ENCODE measurements at regions not wholly inside any gene's neighbourhood (a gene's known extent, or its start where the extent isn't known, plus 50 kb on each side); places are given as distances from the start of the nearest gene placed in this dataset.
A peak's percentile ranks its signal among the peaks of the same experiment; 100 is the strongest.
"Not testable (repeated sequence)": the region's sequence is repeated elsewhere in the genome, so short reads cannot be mapped to it uniquely, and the experiment has no call there.

DNA sequence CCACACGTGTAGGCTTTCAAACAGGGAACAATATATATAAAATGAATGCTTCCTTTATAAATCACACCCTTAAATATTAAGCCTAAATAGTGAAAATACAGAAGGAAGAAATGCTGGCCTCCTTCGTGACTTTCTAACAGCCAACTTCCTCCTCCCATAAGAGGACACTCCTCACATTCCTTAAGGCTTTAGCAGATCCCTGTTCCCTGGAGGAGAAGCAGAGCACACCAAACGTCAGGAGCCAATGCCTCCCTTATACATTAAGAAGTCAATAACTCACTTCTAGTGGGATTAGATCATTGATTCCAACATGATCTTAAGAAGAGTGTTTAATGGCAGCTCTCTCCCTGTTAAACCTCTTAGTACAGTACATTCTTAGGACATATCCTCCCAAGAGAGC, 108.4 kb upstream of the FAM241A start:
- TF ChIP-seq ZFX (IDR thresholded peaks at IDR 0.05; ENCODE audit: borderline replicate concordance) (no peak), CTCF (IDR thresholded peaks at IDR 0.05) (no peak)
- H3K27ac ChIP-seq = no peak overlapping the region

DNA sequence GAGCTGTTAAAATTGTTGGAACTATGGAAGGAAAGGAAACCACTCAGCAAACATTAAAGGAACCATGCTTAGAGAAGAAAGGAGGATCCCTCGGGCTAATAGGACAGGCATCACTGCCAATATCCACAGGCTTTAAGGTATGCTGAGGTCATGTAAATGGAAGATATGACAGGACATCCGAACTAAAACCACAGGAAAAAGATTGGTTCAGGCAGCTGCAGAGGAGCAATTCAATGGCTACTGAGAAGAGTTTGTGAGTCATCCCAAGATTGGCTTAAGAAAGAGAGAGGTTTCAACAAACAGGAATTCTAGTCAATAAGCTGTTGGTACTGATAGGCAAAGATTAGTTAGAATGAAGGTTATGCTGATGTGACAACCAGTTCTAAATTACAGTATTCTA, 106.4 kb upstream of the FAM241A start:
- no peak overlapping the region for H3K27ac ChIP-seq
- TF ChIP-seq CTCF (IDR thresholded peaks at IDR 0.05) (no peak), ZFX (IDR thresholded peaks at IDR 0.05; ENCODE audit: borderline replicate concordance) (no peak)

DNA sequence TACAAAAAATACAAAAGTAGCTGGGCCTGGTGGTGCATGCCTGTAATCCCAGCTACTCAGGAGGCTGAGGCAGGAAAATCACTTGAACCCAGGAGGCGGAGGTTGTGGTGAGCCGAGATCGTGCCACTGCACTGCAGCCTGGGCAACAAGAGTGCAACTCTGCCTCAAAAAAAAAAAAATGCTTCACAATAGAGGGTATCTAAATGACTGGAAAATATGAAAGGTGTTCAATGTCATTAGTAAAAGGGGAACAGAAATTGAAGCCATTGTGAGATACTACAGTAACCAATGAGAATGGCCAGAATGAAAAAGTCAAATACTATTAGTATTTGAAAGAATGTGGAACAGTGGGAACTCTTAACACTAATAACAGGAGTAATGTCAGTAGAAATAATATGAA, 96.1 kb upstream of the FAM241A start:
- H3K27ac ChIP-seq = not testable (repeated sequence)

DNA sequence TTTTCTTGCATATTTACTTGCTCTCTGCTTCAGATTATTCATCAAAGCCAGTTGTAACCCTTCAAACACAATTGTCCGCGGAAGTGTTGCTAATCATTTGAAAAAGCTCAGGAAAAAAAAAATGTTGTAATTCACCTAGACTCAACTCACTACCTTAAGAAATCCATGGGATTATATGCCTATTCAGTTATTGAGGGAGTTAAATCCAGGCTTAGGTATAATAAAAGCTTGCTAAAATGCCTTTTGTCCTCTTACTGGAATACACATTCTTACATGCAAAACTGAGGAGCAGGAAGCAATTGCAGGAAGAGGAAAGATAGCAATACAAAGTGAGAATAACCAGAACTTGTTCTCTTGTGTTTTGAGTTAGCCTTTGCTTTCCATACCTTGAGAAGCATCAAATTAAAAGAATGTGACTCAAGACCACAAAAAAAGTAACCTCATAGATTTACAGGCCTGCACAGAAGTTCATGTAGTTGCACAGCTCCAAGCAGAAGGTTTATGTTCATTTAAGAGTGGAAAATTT, 91.4 kb upstream of the FAM241A start:
- TF ChIP-seq CTCF (IDR thresholded peaks at IDR 0.05) = no peak
- TF ChIP-seq ZFX (IDR thresholded peaks at IDR 0.05; ENCODE audit: borderline replicate concordance) = no peak
- no peak overlapping the region for H3K27ac ChIP-seq

GRCh38 chr4:112055100-112055499, 90.2 kb upstream of the FAM241A start:
- no peak for TF ChIP-seq ZFX (IDR thresholded peaks at IDR 0.05; ENCODE audit: borderline replicate concordance)
- no peak for TF ChIP-seq CTCF (IDR thresholded peaks at IDR 0.05)
- no peak overlapping the region for H3K27ac ChIP-seq

DNA sequence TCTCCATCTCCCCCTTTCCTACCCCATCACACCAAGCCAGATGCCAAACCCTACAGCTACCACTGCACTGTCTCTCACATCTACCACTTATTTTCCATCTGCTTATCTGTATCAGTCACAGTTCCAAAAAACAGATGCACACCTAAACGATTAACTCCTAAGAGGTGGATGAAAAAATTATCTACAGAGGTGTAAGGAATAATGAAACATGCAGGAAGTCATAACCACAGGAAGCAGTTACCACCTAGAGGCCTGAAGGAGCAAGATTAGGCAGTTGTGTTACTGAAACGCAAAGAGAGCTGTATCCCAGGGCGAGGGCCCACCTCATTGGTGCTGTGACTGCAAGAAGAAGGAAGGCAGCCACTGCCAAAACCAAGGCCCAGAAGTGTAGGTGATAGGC, 87.8 kb upstream of the FAM241A start:
- TF ChIP-seq ZFX (IDR thresholded peaks at IDR 0.05; ENCODE audit: borderline replicate concordance) (no peak), CTCF (IDR thresholded peaks at IDR 0.05) (no peak)
- H3K27ac ChIP-seq = no peak overlapping the region

GRCh38 chr4:112058433-112058832, 86.8 kb upstream of the FAM241A start:
- H3K27ac ChIP-seq = no peak overlapping the region
- TF ChIP-seq ZFX (IDR thresholded peaks at IDR 0.05; ENCODE audit: borderline replicate concordance) = no peak
- TF ChIP-seq CTCF (IDR thresholded peaks at IDR 0.05) = no peak

GRCh38 chr4:112060212-112060611, 85.0 kb upstream of the FAM241A start:
- no peak overlapping the region for H3K27ac ChIP-seq
- TF ChIP-seq CTCF (IDR thresholded peaks at IDR 0.05) (peak; percentile 79), ZFX (IDR thresholded peaks at IDR 0.05; ENCODE audit: borderline replicate concordance) (no peak)
